ENCODE measurements at regions not wholly inside any gene's neighbourhood (a gene's known extent, or its start where the extent isn't known, plus 50 kb on each side); places are given as distances from the start of the nearest gene placed in this dataset.

- TF ChIP-seq, protein P1, sequence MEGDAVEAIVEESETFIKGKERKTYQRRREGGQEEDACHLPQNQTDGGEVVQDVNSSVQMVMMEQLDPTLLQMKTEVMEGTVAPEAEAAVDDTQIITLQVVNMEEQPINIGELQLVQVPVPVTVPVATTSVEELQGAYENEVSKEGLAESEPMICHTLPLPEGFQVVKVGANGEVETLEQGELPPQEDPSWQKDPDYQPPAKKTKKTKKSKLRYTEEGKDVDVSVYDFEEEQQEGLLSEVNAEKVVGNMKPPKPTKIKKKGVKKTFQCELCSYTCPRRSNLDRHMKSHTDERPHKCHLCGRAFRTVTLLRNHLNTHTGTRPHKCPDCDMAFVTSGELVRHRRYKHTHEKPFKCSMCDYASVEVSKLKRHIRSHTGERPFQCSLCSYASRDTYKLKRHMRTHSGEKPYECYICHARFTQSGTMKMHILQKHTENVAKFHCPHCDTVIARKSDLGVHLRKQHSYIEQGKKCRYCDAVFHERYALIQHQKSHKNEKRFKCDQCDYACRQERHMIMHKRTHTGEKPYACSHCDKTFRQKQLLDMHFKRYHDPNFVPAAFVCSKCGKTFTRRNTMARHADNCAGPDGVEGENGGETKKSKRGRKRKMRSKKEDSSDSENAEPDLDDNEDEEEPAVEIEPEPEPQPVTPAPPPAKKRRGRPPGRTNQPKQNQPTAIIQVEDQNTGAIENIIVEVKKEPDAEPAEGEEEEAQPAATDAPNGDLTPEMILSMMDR (IDR thresholded peaks at IDR 0.05), result no peak
- TF ChIP-seq TAF1 (IDR thresholded peaks at IDR 0.05; ENCODE audit: borderline replicate concordance, low read depth, low read length) (no peak), FOXJ3 (CRISPR knock-in tag; IDR thresholded peaks at IDR 0.05) (no peak), NFIC (IDR thresholded peaks at IDR 0.05; ENCODE audit: borderline replicate concordance) (no peak), EZH2phosphoT487 (IDR thresholded peaks at IDR 0.05; ENCODE audit: borderline replicate concordance, low read depth) (no peak), NRF1 (IDR thresholded peaks at IDR 0.05; ENCODE audit: low read depth, low read length) (no peak), ELF1 (IDR thresholded peaks at IDR 0.05) (no peak), JUND (IDR thresholded peaks at IDR 0.05) (no peak), RFX5 (IDR thresholded peaks at IDR 0.05; ENCODE audit: low read length) (no peak), EP300 (IDR thresholded peaks at IDR 0.05; ENCODE audit: borderline replicate concordance in 1 of 2, low read depth in 1 of 2, low read length in 1 of 2) (no peak)
Observed at GRCh38 chr4:108361886-108362285, 193.2 kb upstream of the LEF1 start.
